Stimulated activated naive CD8-positive, alpha-beta T cell treated with anti-CD3 and anti-CD28 coated beads, Interleukin-15, amount 100 ng/mL, for 72 hours (primary cell): ENCODE measurements at regions not wholly inside any gene's neighbourhood (a gene's known extent, or its start where the extent isn't known, plus 50 kb on each side); places are given as distances from the start of the nearest gene placed in this dataset.
"Not testable (repeated sequence)": the region's sequence is repeated elsewhere in the genome, so short reads cannot be mapped to it uniquely, and the experiment has no call there.

Experiments used
- ATAC-seq: fragments of 150-1000 bp; cut with Tn5 transposase; 2 replicates; pipeline ENCODE4 v1.10.0; 2021; ENCODE audit warnings: mild to moderate bottlenecking, moderate library complexity
- DNase-seq, 2 donors: peaks; one replicate each; pipeline ENCODE4 v3.0.0; 2021 to 2022
- H3K27ac Mint-ChIP-seq, 2 donors: one replicate each; pipeline ENCODE4 v1.8.0; 2022; ENCODE audit warnings: mild to moderate bottlenecking in 2 of 2, mixed read lengths in 2 of 2, moderate library complexity in 2 of 2
- H3K27me3 Mint-ChIP-seq: one replicate; pipeline ENCODE4 v1.8.0; 2022; ENCODE audit warnings: mixed read lengths
- H3K4me1 Mint-ChIP-seq: one replicate; pipeline ENCODE4 v1.8.0; 2022; ENCODE audit warnings: mild to moderate bottlenecking, mixed read lengths
- H3K4me3 Mint-ChIP-seq, 2 donors: one replicate each; pipeline ENCODE4 v1.8.0; 2022; ENCODE audit warnings: mild to moderate bottlenecking in 2 of 2, mixed read lengths in 2 of 2, moderate library complexity in 1 of 2
- H3K9me3 Mint-ChIP-seq, 2 donors: one replicate each; pipeline ENCODE4 v1.8.0; 2022; ENCODE audit warnings: mixed read lengths in 2 of 2

DNA sequence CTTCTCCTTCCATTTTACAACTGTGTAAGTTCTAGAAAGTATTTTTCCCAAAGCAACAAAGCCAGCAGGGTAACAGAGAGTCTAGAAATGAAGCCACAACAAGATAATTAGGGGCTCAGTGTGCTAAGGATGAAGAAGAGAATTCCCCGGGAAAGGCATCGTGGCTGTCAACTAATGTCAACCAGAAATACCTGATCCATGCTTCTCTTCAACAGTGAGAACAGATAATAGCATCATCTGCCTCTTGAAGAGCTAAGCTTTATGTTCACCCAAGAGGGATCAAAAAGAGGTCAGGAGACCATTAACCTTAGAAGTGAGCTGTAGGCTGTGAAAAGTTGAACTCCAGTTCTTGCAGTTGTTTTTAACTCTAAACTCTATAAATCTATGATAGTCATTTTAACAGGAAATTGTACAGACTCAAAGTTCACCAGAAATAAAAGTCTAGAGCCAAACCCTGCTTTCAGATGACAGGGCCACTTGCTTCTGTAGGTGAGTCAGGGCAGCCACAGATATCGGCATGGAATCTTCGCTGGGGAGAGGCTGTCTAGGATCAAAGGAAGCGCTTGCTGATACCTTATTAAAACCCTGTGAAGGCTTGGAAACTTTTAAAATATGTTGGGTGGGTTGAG is 540.7 kb upstream of the ID2 start:
- ATAC-seq (no peak), DNase-seq (no peak)
- Mint-ChIP-seq H3K4me1 (no peaks in the 10 kb centered on the region), H3K4me3 (no peak overlapping the region), H3K27ac (no peak overlapping the region), H3K9me3 (peaks cover 0 to 13% of the 10 kb centered on the region in 2 donors), H3K27me3 (no peaks in the 10 kb centered on the region)

DNA sequence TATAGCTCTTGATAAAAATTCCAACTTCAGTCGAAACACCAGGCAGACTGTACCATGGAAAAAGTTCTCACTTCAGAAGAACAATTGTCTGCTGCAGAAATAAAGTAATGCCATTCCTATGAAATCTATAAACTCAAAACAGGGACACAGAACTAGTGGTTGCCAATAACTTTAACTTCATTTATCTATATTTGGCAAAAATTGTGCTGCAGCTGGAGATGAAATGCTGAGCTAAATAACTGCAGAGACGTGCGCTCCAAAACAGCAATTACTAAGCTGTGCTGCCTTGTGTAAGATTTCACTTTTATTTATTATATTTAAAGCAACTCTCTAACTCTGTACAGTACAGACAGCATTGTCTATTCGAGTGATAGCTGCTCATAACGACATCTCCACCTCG is 540.1 kb upstream of the ID2 start:
- peaks cover 0 to 13% of the 10 kb centered on the region in 2 donors for H3K9me3 Mint-ChIP-seq
- no peak overlapping the region for H3K4me3 Mint-ChIP-seq
- ATAC-seq (no peak), DNase-seq (no peak)
- H3K27me3 Mint-ChIP-seq: no peaks in the 10 kb centered on the region
- no peaks in the 10 kb centered on the region for H3K4me1 Mint-ChIP-seq
- H3K27ac Mint-ChIP-seq: no peak overlapping the region

DNA sequence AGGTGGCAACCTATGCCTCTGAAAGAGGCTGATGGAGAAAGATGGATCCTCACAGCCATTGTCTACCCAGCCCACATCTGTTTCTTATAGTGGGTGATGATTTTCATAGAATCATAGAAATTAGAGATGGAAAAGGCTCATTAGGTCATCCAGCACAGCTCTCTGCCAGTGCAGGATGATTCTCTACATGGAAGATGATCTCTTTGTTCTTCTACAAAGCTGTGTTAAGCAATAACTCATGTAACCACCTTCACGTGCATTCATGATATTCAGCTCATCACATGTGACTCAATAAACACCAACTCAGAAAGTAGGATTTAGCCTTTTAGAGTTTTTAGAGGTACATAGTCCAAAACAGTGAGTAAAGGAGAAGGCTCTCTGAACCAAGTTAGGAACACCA is 539.4 kb upstream of the ID2 start:
- DNase-seq (no peak), ATAC-seq (no peak)
- H3K27me3 Mint-ChIP-seq: no peaks in the 10 kb centered on the region
- H3K4me3 Mint-ChIP-seq: no peak overlapping the region
- no peak overlapping the region for H3K27ac Mint-ChIP-seq
- no peaks in the 10 kb centered on the region for H3K4me1 Mint-ChIP-seq
- H3K9me3 Mint-ChIP-seq: peaks cover 0 to 13% of the 10 kb centered on the region in 2 donors

DNA sequence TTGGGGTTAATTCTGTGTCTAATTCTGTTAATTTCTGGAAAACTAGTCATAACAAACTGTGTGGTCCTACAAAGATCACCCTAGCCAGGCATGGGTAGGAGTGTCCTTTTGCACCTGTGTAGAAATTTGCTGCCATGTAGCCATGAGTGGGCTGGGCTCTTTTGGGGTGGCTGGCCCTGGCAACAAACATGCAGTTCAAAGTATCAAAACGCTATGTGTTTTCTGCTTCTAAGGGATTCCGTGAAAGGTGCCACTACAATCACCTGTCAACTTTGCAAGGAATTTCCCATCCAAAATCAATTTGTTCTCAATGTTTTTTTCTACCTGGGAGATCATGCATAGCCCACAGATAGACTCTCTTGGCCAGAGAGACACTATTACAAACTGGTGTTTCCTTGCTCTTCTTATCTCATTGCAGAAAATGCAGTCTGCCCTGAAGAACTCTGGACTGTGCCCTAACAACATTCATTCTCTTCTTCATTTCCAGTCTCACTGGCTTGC is 537.7 kb upstream of the ID2 start:
- no peak for DNase-seq
- Mint-ChIP-seq H3K4me1 (no peaks in the 10 kb centered on the region), H3K9me3 (peaks cover 0 to 8% of the 10 kb centered on the region in 2 donors), H3K27ac (no peak overlapping the region), H3K4me3 (no peak overlapping the region), H3K27me3 (no peaks in the 10 kb centered on the region)
- no peak for ATAC-seq

DNA sequence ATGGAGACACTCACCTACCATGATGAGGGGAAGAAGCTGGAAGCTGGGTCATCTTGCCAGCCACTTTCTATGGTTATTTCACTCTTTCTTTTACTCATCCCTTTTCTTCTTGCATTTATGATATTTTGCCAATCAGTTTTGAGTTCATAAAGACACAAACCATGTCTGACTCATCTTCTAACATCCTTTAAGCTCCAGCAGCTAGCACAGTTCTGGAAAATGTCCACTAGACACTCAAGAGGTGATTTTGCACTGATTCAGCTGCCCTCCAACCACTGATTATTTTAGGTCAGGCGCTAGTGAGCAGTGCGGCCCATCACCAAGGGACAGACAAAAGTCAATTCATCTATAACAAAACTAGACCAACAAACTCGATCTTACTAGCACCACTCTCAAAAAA is 537.1 kb upstream of the ID2 start:
- no peaks in the 10 kb centered on the region for H3K27me3 Mint-ChIP-seq
- no peak overlapping the region for H3K27ac Mint-ChIP-seq
- H3K9me3 Mint-ChIP-seq: peaks cover 0 to 6% of the 10 kb centered on the region in 2 donors
- ATAC-seq: no peak
- no peak overlapping the region for H3K4me3 Mint-ChIP-seq
- DNase-seq: no peak
- no peaks in the 10 kb centered on the region for H3K4me1 Mint-ChIP-seq

DNA sequence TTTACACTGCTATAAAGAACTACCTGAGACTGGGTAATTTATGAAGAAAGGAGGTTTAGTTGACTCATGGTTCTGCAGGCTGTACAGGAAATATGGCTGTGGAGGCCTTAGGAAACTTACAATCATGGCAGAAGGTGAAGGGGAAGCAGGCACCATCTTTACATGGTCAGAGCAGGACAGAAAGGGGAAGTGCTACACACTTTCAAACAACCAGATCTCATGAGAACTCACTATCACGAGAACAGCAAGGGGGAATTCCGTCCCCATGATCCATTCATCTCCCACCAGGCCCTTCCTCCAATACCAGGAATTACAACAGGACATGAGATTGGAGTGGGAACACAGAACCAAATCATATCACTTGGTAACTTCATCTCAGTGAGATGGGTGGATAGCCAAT is 536.5 kb upstream of the ID2 start:
- not testable (repeated sequence) for DNase-seq, H3K4me1 Mint-ChIP-seq

DNA sequence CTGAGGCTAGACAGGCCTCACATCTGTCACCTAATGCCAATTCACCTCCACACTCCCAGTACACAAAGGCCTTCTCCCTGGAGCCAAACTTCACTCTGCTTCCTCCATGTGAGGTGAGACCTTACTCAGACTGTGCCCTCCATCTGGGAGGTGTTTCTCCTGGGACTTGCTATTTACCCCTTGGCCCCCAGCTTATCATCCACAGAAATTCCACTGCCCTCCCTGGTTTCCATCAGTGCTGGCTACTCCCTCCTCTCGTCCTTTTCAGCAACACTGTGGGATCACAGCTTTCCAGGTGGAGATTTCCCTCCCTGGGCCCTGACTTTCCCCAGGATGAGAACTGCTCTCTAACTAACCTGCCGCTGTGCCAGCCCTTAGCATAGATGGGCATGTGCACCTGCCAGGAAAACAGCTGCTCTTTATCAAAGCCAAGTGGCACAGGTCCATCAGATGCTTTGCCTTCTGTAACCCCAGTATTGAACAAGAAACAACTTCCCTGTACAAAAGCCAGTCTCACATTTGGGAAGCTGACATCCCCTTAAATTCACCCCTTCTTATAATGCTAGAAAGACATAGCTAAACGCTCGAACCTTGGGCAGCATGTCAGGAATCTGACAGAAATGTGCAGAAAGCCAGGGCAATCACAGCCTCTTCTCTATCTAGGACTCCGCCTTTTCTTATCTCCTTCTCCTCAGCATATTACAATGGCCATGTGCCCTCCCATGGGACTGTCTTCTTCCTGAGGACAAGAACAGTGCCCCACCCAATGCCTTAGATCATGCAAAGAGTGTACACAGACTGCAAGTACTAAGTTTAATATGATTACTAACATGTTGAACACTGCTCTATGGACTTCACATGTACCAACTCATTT is 535.5 kb upstream of the ID2 start:
- ATAC-seq: no peak
- Mint-ChIP-seq H3K27me3 (no peaks in the 10 kb centered on the region), H3K9me3 (no peaks in the 10 kb centered on the region), H3K4me3 (no peak overlapping the region), H3K4me1 (no peaks in the 10 kb centered on the region), H3K27ac (no peak overlapping the region)
- DNase-seq: no peak

More for the DNA sequence above, 536.5 kb upstream of the ID2 start:
- not testable (repeated sequence) for H3K4me3 Mint-ChIP-seq, H3K27me3 Mint-ChIP-seq, H3K9me3 Mint-ChIP-seq, ATAC-seq
- H3K27ac Mint-ChIP-seq: peak overlapping the region; percentile 23 to 44

DNA sequence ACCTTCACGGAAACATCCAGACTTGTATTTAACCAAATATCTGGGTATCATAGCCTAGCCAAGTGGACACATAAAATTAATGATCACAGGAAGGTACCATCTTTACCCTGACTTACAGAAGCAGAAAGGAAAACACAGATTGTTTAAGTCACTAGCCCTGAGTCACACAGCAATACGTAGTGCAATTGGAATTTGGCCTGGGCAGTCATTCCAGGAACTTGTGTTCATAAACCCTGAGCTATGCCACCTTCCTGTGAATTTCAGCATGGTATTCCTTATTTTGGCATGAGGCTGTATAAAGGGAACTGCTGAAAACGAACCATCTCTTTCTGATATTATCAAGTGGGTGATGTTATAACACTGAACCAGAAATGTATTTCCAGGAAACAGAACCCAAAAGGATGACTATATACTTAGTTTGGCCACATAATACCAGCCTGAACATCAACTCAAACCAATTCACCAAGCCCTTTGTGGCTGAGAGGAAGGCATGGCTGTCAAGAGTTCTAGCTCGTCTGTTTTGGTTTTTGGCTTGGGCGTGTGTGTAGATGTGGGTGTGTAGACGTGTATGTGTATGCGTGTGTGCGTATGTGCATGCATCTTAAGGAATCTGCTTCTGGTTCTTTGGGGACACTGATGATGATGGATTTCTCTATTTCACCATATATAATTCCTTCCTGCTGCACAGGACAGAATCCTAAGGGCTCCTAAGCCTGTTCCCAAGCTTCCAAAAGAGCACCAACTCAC is 533.4 kb upstream of the ID2 start:
- Mint-ChIP-seq H3K27me3 (no peaks in the 10 kb centered on the region), H3K4me1 (peaks cover 13% of the 10 kb centered on the region), H3K27ac (no peak overlapping the region), H3K9me3 (peaks cover 6 to 8% of the 10 kb centered on the region in 2 donors), H3K4me3 (no peak overlapping the region)
- DNase-seq (no peak), ATAC-seq (no peak)

DNA sequence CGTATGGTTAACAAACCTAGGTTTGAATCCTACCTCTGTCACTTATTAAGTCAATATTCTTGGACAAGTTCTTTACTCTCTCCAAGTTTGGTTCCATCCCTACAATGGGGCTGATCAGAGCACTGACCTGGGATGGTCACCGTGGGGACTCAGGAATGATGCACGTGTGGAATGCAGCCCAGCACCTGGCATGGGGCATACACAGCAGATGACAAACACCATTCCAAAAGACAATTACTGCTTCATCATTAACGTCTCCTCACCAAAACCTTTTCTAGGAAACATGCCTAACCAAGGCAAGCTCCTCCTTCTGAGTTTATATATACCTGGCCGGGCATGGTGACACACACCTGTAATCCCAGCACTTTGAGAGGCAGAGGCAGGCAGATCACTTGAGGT is 532.9 kb upstream of the ID2 start:
- Mint-ChIP-seq H3K4me1 (peaks cover 18% of the 10 kb centered on the region), H3K4me3 (no peak overlapping the region), H3K9me3 (peaks cover 9 to 14% of the 10 kb centered on the region in 2 donors), H3K27me3 (no peaks in the 10 kb centered on the region), H3K27ac (no peak overlapping the region)
- ATAC-seq (no peak), DNase-seq (no peak)

DNA sequence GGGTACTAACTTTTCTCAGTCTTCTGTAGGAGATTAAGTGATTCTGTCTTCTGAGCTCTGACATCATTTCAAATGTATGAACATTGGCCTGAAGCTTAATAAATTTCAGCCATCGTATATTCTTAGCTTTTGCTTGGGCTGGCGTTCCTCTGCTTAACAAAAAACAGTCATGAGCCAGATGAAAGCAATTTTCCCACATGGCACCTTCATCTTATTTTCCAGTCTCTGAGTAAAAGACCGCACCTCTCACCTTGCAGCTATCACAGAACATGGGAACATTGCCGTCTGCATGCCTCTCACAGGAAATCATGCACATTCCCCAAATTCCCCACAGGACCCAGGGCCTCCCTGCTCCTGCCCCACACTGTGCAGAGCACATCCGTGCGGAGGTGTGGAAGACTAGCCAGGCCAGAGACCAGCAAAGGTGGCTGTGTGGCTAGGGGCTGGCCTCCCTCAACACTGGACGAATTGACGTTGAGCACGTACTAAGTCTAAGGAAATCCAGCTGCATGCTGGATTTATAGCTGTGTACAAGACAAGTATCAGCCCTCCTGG is 531.8 kb upstream of the ID2 start:
- Mint-ChIP-seq H3K4me3 (no peak overlapping the region), H3K4me1 (peaks cover 25% of the 10 kb centered on the region), H3K9me3 (peaks cover 19 to 20% of the 10 kb centered on the region in 2 donors), H3K27ac (no peak overlapping the region), H3K27me3 (no peaks in the 10 kb centered on the region)
- no peak for DNase-seq
- ATAC-seq: no peak

DNA sequence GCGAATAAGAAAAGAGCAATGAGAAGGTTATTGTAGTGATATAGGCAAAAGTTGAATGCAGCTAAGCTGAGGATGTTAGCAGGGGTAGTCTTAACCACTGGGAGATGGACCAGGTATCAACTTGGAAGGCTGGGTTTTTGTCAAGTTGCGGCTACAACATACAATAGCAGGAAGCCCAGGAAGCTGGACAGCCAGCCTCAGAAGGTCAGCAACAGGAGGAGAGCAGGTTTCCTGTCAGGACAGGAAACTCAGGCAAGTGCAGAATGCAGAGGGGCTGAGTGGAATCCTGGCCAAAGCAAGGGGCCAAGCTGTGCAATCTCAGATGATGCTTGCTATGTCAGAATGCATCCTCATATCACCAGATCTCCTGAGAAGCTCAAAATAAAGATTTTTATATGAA is 530.0 kb upstream of the ID2 start:
- Mint-ChIP-seq H3K27ac (no peak overlapping the region), H3K27me3 (no peaks in the 10 kb centered on the region), H3K4me3 (no peak overlapping the region), H3K4me1 (peaks cover 25% of the 10 kb centered on the region), H3K9me3 (peaks cover 27 to 36% of the 10 kb centered on the region in 2 donors)
- no peak for DNase-seq
- no peak for ATAC-seq

DNA sequence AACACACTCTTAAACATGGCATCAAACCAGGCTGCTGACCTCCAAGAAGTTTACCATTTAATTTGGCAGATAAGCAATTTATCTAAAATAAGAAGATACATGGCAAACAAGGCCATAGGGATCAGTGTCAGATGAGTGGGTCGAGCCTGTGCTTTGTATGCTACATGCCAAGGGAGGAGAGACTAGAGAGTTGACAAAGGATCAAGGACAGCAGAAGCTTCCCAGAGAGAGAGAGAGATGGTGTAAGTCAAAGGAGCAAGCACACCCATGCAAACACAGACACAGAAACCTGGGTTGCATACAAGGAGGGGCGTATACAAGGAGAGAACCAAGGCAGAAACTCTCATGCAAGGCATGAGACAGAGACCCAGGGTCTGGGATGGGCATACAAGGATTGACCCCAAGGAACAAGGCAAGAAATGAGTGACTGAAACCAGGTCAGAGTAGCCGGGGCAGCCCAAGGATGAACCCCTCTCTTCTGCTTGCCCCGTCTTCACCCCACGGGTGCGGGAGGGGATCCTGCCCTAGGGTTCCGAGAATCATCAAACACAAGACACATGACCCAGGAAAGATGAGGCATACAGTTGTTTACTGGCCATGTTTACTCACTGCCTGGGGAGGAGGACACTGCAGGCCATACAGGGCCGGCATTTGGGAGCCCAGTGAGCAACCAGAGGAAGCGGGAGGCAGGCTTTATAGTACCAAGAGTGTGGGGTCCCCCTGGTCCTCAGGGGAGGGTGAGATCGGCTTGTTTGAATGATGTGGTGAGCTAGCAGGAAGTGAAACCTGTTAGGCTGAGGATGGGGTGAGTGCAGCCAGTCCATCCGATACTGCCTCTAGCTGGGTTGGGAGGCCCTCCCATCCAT is 529.2 kb upstream of the ID2 start:
- Mint-ChIP-seq H3K27ac (peak overlapping the region in 1 of 2 donors; percentile 35), H3K9me3 (peaks cover 27 to 41% of the 10 kb centered on the region in 2 donors), H3K4me3 (no peak overlapping the region), H3K27me3 (no peaks in the 10 kb centered on the region), H3K4me1 (peaks cover 25% of the 10 kb centered on the region)
- ATAC-seq (peak; percentile 72), DNase-seq (no peak)

DNA sequence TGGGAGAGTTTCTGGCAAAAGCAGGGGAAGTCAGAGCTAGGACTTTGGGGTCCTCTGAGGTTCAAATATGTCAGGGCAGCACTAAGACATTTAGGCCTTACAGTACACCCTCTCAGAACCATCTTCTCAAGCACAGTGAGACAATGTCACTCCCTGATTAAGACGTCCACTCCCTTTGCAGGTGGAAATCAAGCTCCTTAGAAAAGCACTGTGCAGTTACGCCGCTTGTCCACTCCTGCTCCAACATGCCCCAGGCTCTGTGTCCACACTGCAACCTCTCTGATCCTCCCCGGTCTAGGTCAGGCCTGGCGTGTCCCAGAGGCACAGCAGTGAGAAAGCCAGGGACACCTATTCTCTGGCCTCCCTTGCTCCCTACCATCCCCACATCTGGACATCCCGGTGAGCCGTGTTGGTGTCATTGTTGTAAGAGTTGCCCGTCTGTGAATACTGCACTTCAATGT is 528.6 kb upstream of the ID2 start:
- DNase-seq: no peak
- Mint-ChIP-seq H3K4me3 (no peak overlapping the region), H3K27me3 (no peaks in the 10 kb centered on the region), H3K27ac (no peak overlapping the region), H3K4me1 (peaks cover 25% of the 10 kb centered on the region), H3K9me3 (peaks cover 27 to 44% of the 10 kb centered on the region in 2 donors)
- ATAC-seq: no peak

DNA sequence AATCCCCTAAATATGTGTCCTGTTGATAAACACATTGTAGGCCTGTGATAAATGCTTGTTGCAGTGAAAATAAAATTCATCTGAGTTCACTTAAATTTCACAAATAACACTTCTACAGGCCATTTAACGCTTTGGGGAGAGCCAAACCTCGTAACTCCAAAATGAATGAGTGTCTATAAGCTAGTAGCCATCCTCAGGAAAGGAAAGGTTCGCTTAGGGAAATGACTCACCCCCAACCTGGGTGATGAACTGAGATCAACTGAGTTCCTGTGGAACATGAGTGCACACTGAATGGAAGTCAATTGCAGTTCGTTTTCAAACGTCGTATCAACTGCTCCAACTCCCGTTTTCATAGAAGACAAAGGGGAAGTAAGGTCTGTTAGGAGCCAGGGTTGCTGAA is 527.6 kb upstream of the ID2 start:
- ATAC-seq: no peak
- Mint-ChIP-seq H3K9me3 (peaks cover 27 to 44% of the 10 kb centered on the region in 2 donors), H3K27me3 (peaks cover under 1% of the 10 kb centered on the region), H3K27ac (peak overlapping the region in 1 of 2 donors; percentile 5), H3K4me1 (peaks cover 25% of the 10 kb centered on the region), H3K4me3 (no peak overlapping the region)
- DNase-seq: no peak
